Spleen (tissue), 11 donors: ENCODE measurements at regions not wholly inside any gene's neighbourhood (a gene's known extent, or its start where the extent isn't known, plus 50 kb on each side); places are given as distances from the start of the nearest gene placed in this dataset.
"Not testable (repeated sequence)": the region's sequence is repeated elsewhere in the genome, so short reads cannot be mapped to it uniquely, and the experiment has no call there.

Experiments
- DNase-seq: peaks from one replicate; pipeline ENCODE4 v3.0.0-alpha.2; 2020
- H3K27ac ChIP-seq, 8 donors: fragments of 200-600 bp; sonication (generic) in 7 of 8; 1 replicate in 4 of 8; 2 replicates in 4 of 8; pipeline versions ENCODE4 v1.5.0 to v1.8.0; 2016 to 2021; ENCODE audit warnings: inconsistent platforms in 4 of 8, mild to moderate bottlenecking in 4 of 8, moderate library complexity in 1 of 8
- H3K27me3 ChIP-seq, 7 donors: fragments of 200-600 bp; sonication (generic) in 6 of 7; replicated peaks in 1 of 7; 1 replicate in 4 of 7; 2 replicates in 3 of 7; pipeline versions ENCODE4 v1.5.0 to v1.8.0; 2016 to 2021; ENCODE audit warnings: inconsistent platforms in 3 of 7, mild to moderate bottlenecking in 1 of 7
- H3K36me3 ChIP-seq, 6 donors: fragments of 200-600 bp; sonication (generic) in 5 of 6; 1 replicate in 4 of 6; 2 replicates in 2 of 6; pipeline versions ENCODE4 v1.5.0 to v1.8.0; 2016 to 2021; ENCODE audit warnings: inconsistent platforms in 2 of 6
- H3K4me1 ChIP-seq, 6 donors: fragments of 200-600 bp; sonication (generic) in 5 of 6; 1 replicate in 3 of 6; 2 replicates in 3 of 6; pipeline versions ENCODE4 v1.5.0 to v1.8.0; 2016 to 2021; ENCODE audit warnings: inconsistent platforms in 3 of 6
- H3K4me3 ChIP-seq, 8 donors: fragments of 200-600 bp; sonication (generic) in 7 of 8; 1 replicate in 4 of 8; 2 replicates in 4 of 8; pipeline versions ENCODE4 v1.5.0 to v1.8.0; 2016 to 2021; ENCODE audit warnings: inconsistent platforms in 4 of 8, mild to moderate bottlenecking in 4 of 8, moderate library complexity in 2 of 8
- H3K9me3 ChIP-seq, 8 donors: fragments of 200-600 bp; sonication (generic) in 7 of 8; 1 replicate in 4 of 8; 2 replicates in 4 of 8; pipeline versions ENCODE4 v1.5.0 to v1.8.0; 2016 to 2021; ENCODE audit warnings: inconsistent platforms in 4 of 8
- CTCF ChIP-seq, 11 experiments: fragments of 200-600 bp in 7 of 11; fragments of 450-650 bp in 4 of 11; sonication (generic) in 4 of 11; IDR thresholded peaks in 8 of 11; conservative IDR thresholded peaks in 3 of 11; 1 replicate in 7 of 11; 2 replicates in 4 of 11; pipeline versions ENCODE4 v1.4.0 to v1.8.0; 2016 to 2021; ENCODE audit warnings: antibody characterized with exemption in 11 of 11, inconsistent platforms in 4 of 11, mild to moderate bottlenecking in 1 of 11
- POLR2A ChIP-seq, 3 donors: fragments of 450-650 bp; IDR thresholded peaks; one replicate each; pipeline ENCODE4 v1.5.1; 2017; ENCODE audit warnings: antibody characterized with exemption in 3 of 3, mild to moderate bottlenecking in 1 of 3
- POLR2AphosphoS5 ChIP-seq, 3 donors: sonication (generic); formaldehyde crosslinking; IDR thresholded peaks; one replicate each; pipeline ENCODE4 v1.5.1; 2017; ENCODE audit warnings: antibody characterized with exemption in 3 of 3
- WGBS, 5 donors: extraction: QIAGEN DNeasy Blood & Tissue Kit in 3 of 5; methylation state at CpG; one replicate each; pipeline versions ENCODE4 v1.1.5 to v1.1.7; 2013 to 2018; 5-methylcytosine and 5-hydroxymethylcytosine counted together
- intact Hi-C: fragments of 100-400 bp; cut with DNase I; formaldehyde crosslinking; loops from one replicate; pipeline ENCODE4 v1.15.0; 2023; ENCODE audit warnings: low total_unique reads
- donor health status: healthy with polysubstance abuse.
- donor health status: DM: no; HTN: no; CAD: no; lungs with moderate emphysema.
- donor health status: DM: no; HTN: no; CAD: no.
- donor health status: Bipolar disorder and iron deficiency.
- donor health status: healthy.
- donor health status: DM: no; HTN: no; CAD: no.
- donor health status: DM: yes; HTN: yes; CAD: no.

GRCh38 chr6:139736325-139736906 is 362.0 kb upstream of the CITED2 start:
- Histone ChIP-seq H3K4me1 (no peaks in the 10 kb centered on the region), H3K36me3 (no peaks in the 10 kb centered on the region), H3K27me3 (no peaks in the 10 kb centered on the region), H3K9me3 (no peaks in the 10 kb centered on the region), H3K27ac (no peak overlapping the region), H3K4me3 (no peak overlapping the region)
- no peak for TF ChIP-seq POLR2A (IDR thresholded peaks at IDR 0.05)
- TF ChIP-seq CTCF (IDR thresholded peaks at IDR 0.05 in 8 of 11, conservative IDR thresholded peaks at IDR 0.05 in 3 of 11) = no peak
- no peak for TF ChIP-seq POLR2AphosphoS5 (IDR thresholded peaks at IDR 0.05)
- 51 to 81% (median 61%) methylated on average over 2 of the region's 2 CpGs for WGBS, 5 donors
- no peak for DNase-seq
- intact Hi-C loops = no loop called here

GRCh38 chr6:139732451-139732850 is 358.0 kb upstream of the CITED2 start:
- DNase-seq = no peak
- Histone ChIP-seq H3K4me3 (no peak overlapping the region), H3K9me3 (no peaks in the 10 kb centered on the region), H3K27ac (no peak overlapping the region), H3K4me1 (no peaks in the 10 kb centered on the region), H3K36me3 (no peaks in the 10 kb centered on the region), H3K27me3 (no peaks in the 10 kb centered on the region)
- 66 to 83% (median 77%) methylated on average over 3 of the region's 3 CpGs for WGBS, 5 donors
- no peak for TF ChIP-seq CTCF (IDR thresholded peaks at IDR 0.05 in 8 of 11, conservative IDR thresholded peaks at IDR 0.05 in 3 of 11)
- TF ChIP-seq POLR2A (IDR thresholded peaks at IDR 0.05) = no peak
- no peak for TF ChIP-seq POLR2AphosphoS5 (IDR thresholded peaks at IDR 0.05)
- intact Hi-C loops = no loop called here

GRCh38 chr6:139730340-139730974 is 356.0 kb upstream of the CITED2 start:
- H3K4me1 ChIP-seq = no peaks in the 10 kb centered on the region
- H3K36me3 ChIP-seq = no peaks in the 10 kb centered on the region
- intact Hi-C loops = no loop called here
- DNase-seq = no peak
- H3K9me3 ChIP-seq = no peaks in the 10 kb centered on the region
- WGBS, 5 donors = 71 to 89% (median 81%) methylated on average over 2 of the region's 2 CpGs
- no peak overlapping the region for H3K4me3 ChIP-seq
- no peak overlapping the region for H3K27ac ChIP-seq
- no peak for TF ChIP-seq POLR2AphosphoS5 (IDR thresholded peaks at IDR 0.05)
- TF ChIP-seq POLR2A (IDR thresholded peaks at IDR 0.05) = no peak
- TF ChIP-seq CTCF (IDR thresholded peaks at IDR 0.05 in 8 of 11, conservative IDR thresholded peaks at IDR 0.05 in 3 of 11) = no peak
- H3K27me3 ChIP-seq = no peaks in the 10 kb centered on the region

GRCh38 chr6:139728876-139729427 is 354.5 kb upstream of the CITED2 start:
- Histone ChIP-seq H3K9me3 (no peaks in the 10 kb centered on the region), H3K27ac (no peak overlapping the region), H3K27me3 (no peaks in the 10 kb centered on the region), H3K4me3 (no peak overlapping the region), H3K36me3 (no peaks in the 10 kb centered on the region), H3K4me1 (no peaks in the 10 kb centered on the region)
- no peak for DNase-seq
- intact Hi-C loops = no loop called here
- 78 to 88% (median 83%) methylated on average over 5 of the region's 5 CpGs for WGBS, 5 donors
- no peak for TF ChIP-seq POLR2AphosphoS5 (IDR thresholded peaks at IDR 0.05)
- no peak for TF ChIP-seq POLR2A (IDR thresholded peaks at IDR 0.05)
- TF ChIP-seq CTCF (IDR thresholded peaks at IDR 0.05 in 8 of 11, conservative IDR thresholded peaks at IDR 0.05 in 3 of 11) = no peak

GRCh38 chr6:139726272-139726671 is 351.8 kb upstream of the CITED2 start:
- H3K4me1 ChIP-seq, intact Hi-C loops: not testable (repeated sequence)

More at GRCh38 chr6:139726272-139726671, 351.8 kb upstream of the CITED2 start:
- H3K9me3 ChIP-seq, H3K27ac ChIP-seq, H3K4me3 ChIP-seq, H3K27me3 ChIP-seq, H3K36me3 ChIP-seq, DNase-seq: not testable (repeated sequence)
- WGBS, 5 donors = 95 to 100% (median 96%) methylated on average over 1 to 23 of the region's 23 CpGs
